Fibroblast of lung (primary cell): ENCODE measurements at regions not wholly inside any gene's neighbourhood (a gene's known extent, or its start where the extent isn't known, plus 50 kb on each side); places are given as distances from the start of the nearest gene placed in this dataset.

Source experiments
- DNase-seq, 2 donors: peaks; one replicate each; pipeline versions ENCODE4 v3.0.0 to v3.0.0-alpha.2; 2010; ENCODE audit warnings: low read depth in 2 of 2
- H2AFZ ChIP-seq: 2 replicates; pipeline ENCODE4 v1.5.1; 2012; ENCODE audit warnings: low read length, control low read depth, inconsistent platforms
- H3K27ac ChIP-seq: 2 replicates; pipeline ENCODE4 v1.5.1; 2011; ENCODE audit warnings: low read length, control low read depth; ENCODE audit not compliant: insufficient read depth
- H3K27me3 ChIP-seq: 2 replicates; pipeline ENCODE4 v1.5.1; 2011; ENCODE audit warnings: mild to moderate bottlenecking, low read length; ENCODE audit not compliant: control insufficient read depth, insufficient read depth
- H3K36me3 ChIP-seq: 2 replicates; pipeline ENCODE4 v1.5.1; 2011; ENCODE audit warnings: low read length; ENCODE audit not compliant: control insufficient read depth, insufficient read depth
- H3K4me1 ChIP-seq: 2 replicates; pipeline ENCODE4 v1.5.1; 2011; ENCODE audit warnings: low read length; ENCODE audit not compliant: control insufficient read depth, insufficient read depth; ENCODE audit errors: extremely low read depth
- H3K4me2 ChIP-seq: 2 replicates; pipeline ENCODE4 v1.5.1; 2011; ENCODE audit warnings: low read length, control low read depth; ENCODE audit not compliant: insufficient read depth; ENCODE audit errors: extremely low read depth
- H3K4me3 ChIP-seq, 4 experiments: fragments of 200-600 bp in 1 of 4; sonication (generic) in 1 of 4; replicated peaks in 1 of 4; 2 replicates each; pipeline ENCODE4 v1.5.1; 2011 to 2016; ENCODE audit warnings: low read length in 4 of 4, low read depth in 3 of 4, mild to moderate bottlenecking in 3 of 4, control low read depth in 2 of 4, inconsistent platforms in 1 of 4, mixed read lengths in 1 of 4; ENCODE audit not compliant: insufficient read depth in 1 of 4; ENCODE audit errors: control extremely low read depth in 1 of 4
- H3K79me2 ChIP-seq: 2 replicates; pipeline ENCODE4 v1.5.1; 2012; ENCODE audit warnings: mild to moderate bottlenecking, low read length, inconsistent platforms; ENCODE audit not compliant: control insufficient read depth, insufficient read depth
- H3K9ac ChIP-seq: 2 replicates; pipeline ENCODE4 v1.5.1; 2011; ENCODE audit warnings: mild to moderate bottlenecking, low read length, control low read depth; ENCODE audit not compliant: insufficient read depth
- H3K9me3 ChIP-seq: 2 replicates; pipeline ENCODE4 v1.5.1; 2012; ENCODE audit warnings: low read depth, low read length; ENCODE audit not compliant: control insufficient read depth, insufficient read depth
- H4K20me1 ChIP-seq: 2 replicates; pipeline ENCODE4 v1.5.1; 2011; ENCODE audit warnings: low read length; ENCODE audit not compliant: control insufficient read depth, insufficient read depth; ENCODE audit errors: extremely low read depth
- CTCF ChIP-seq, 2 donors: IDR thresholded peaks in 1 of 2; conservative IDR thresholded peaks in 1 of 2; 1 replicate in 1 of 2; 2 replicates in 1 of 2; pipeline ENCODE4 v1.5.1; 2011 to 2012; ENCODE audit warnings: low read length in 2 of 2, control low read depth in 1 of 2, inconsistent platforms in 1 of 2, low read depth in 1 of 2, mild to moderate bottlenecking in 1 of 2
- EZH2 ChIP-seq: IDR thresholded peaks from 2 replicates; pipeline ENCODE4 v1.5.1; 2012; ENCODE audit warnings: low read length, control low read depth, mild to moderate bottlenecking; ENCODE audit errors: missing control alignments

GRCh38 chr11:122556605-122557004, 98.9 kb upstream of the UBASH3B start:
- H4K20me1 ChIP-seq = no peaks in the 10 kb centered on the region
- DNase-seq = peak in 1 of 2 donors; percentile 19
- no peaks in the 10 kb centered on the region for H3K27me3 ChIP-seq
- TF ChIP-seq EZH2 (no peak), CTCF (conservative IDR thresholded peaks at IDR 0.05 in 1 of 2, IDR thresholded peaks at IDR 0.05 in 1 of 2; ENCODE audit: low read depth in 1 of 2, low read length in 2 of 2) (peak in 1 of 2 donors; percentile 33)
- H3K79me2 ChIP-seq = no peaks in the 10 kb centered on the region
- peak overlapping the region in 1 of 4 experiments; percentile 42 for H3K4me3 ChIP-seq
- H3K9ac ChIP-seq = no peak overlapping the region
- H3K4me2 ChIP-seq = peak overlapping the region; percentile 44
- no peak overlapping the region for H3K27ac ChIP-seq
- H3K9me3 ChIP-seq = no peaks in the 10 kb centered on the region
- H2AFZ ChIP-seq = no peak overlapping the region
- H3K4me1 ChIP-seq = no peaks in the 10 kb centered on the region
- no peaks in the 10 kb centered on the region for H3K36me3 ChIP-seq

- no peak for DNase-seq
- no peaks in the 10 kb centered on the region for H3K36me3 ChIP-seq
- H3K9ac ChIP-seq = no peak overlapping the region
- peaks cover 3% of the 10 kb centered on the region for H3K27me3 ChIP-seq
- TF ChIP-seq EZH2 (no peak), CTCF (conservative IDR thresholded peaks at IDR 0.05 in 1 of 2, IDR thresholded peaks at IDR 0.05 in 1 of 2; ENCODE audit: low read depth in 1 of 2, low read length in 2 of 2) (no peak)
- no peak overlapping the region for H3K4me2 ChIP-seq
- H3K79me2 ChIP-seq = no peaks in the 10 kb centered on the region
- no peaks in the 10 kb centered on the region for H4K20me1 ChIP-seq
- H3K4me1 ChIP-seq = no peaks in the 10 kb centered on the region
- no peak overlapping the region for H3K27ac ChIP-seq
- H2AFZ ChIP-seq = no peak overlapping the region
- H3K4me3 ChIP-seq = no peak overlapping the region
- H3K9me3 ChIP-seq = no peaks in the 10 kb centered on the region
Observed at GRCh38 chr11:122538060-122538459, 117.5 kb upstream of the UBASH3B start.

GRCh38 chr11:122524898-122525297, 130.6 kb upstream of the UBASH3B start:
- H3K36me3 ChIP-seq = no peaks in the 10 kb centered on the region
- H2AFZ ChIP-seq = no peak overlapping the region
- H3K79me2 ChIP-seq = no peaks in the 10 kb centered on the region
- H3K4me1 ChIP-seq = no peaks in the 10 kb centered on the region
- no peaks in the 10 kb centered on the region for H3K9me3 ChIP-seq
- no peak overlapping the region for H3K4me3 ChIP-seq
- TF ChIP-seq EZH2 = no peak
- TF ChIP-seq CTCF (conservative IDR thresholded peaks at IDR 0.05 in 1 of 2, IDR thresholded peaks at IDR 0.05 in 1 of 2; ENCODE audit: low read depth in 1 of 2, low read length in 2 of 2) = no peak
- H3K27me3 ChIP-seq = peaks cover 5% of the 10 kb centered on the region
- no peak for DNase-seq
- no peaks in the 10 kb centered on the region for H4K20me1 ChIP-seq
- H3K4me2 ChIP-seq = no peak overlapping the region
- H3K27ac ChIP-seq = no peak overlapping the region
- H3K9ac ChIP-seq = no peak overlapping the region
